Choroid plexus epithelial cell (primary cell): ENCODE measurements at regions not wholly inside any gene's neighbourhood (a gene's known extent, or its start where the extent isn't known, plus 50 kb on each side); places are given as distances from the start of the nearest gene placed in this dataset.
A peak's percentile ranks its signal among the peaks of the same experiment; 100 is the strongest.

Source experiments
- DNase-seq: peaks from one replicate; pipeline ENCODE4 v3.0.0-alpha.2; 2010; ENCODE audit warnings: low read depth
- H3K4me3 ChIP-seq: 2 replicates; pipeline ENCODE4 v1.5.1; 2011; ENCODE audit warnings: low read depth, mild to moderate bottlenecking, control low read depth, low read length, moderate library complexity
- TF ChIP-seq, protein P1 (sequence below): conservative IDR thresholded peaks from 2 replicates; pipeline ENCODE4 v1.5.1; 2011; ENCODE audit warnings: low read depth, mild to moderate bottlenecking, control low read depth, inconsistent platforms, low read length, moderate library complexity

GRCh38 chr3:194768586-194768985, 82.9 kb downstream of the FAM43A start:
- TF ChIP-seq, protein P1, sequence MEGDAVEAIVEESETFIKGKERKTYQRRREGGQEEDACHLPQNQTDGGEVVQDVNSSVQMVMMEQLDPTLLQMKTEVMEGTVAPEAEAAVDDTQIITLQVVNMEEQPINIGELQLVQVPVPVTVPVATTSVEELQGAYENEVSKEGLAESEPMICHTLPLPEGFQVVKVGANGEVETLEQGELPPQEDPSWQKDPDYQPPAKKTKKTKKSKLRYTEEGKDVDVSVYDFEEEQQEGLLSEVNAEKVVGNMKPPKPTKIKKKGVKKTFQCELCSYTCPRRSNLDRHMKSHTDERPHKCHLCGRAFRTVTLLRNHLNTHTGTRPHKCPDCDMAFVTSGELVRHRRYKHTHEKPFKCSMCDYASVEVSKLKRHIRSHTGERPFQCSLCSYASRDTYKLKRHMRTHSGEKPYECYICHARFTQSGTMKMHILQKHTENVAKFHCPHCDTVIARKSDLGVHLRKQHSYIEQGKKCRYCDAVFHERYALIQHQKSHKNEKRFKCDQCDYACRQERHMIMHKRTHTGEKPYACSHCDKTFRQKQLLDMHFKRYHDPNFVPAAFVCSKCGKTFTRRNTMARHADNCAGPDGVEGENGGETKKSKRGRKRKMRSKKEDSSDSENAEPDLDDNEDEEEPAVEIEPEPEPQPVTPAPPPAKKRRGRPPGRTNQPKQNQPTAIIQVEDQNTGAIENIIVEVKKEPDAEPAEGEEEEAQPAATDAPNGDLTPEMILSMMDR: no peak
- no peak overlapping the region for H3K4me3 ChIP-seq
- DNase-seq: no peak

DNA sequence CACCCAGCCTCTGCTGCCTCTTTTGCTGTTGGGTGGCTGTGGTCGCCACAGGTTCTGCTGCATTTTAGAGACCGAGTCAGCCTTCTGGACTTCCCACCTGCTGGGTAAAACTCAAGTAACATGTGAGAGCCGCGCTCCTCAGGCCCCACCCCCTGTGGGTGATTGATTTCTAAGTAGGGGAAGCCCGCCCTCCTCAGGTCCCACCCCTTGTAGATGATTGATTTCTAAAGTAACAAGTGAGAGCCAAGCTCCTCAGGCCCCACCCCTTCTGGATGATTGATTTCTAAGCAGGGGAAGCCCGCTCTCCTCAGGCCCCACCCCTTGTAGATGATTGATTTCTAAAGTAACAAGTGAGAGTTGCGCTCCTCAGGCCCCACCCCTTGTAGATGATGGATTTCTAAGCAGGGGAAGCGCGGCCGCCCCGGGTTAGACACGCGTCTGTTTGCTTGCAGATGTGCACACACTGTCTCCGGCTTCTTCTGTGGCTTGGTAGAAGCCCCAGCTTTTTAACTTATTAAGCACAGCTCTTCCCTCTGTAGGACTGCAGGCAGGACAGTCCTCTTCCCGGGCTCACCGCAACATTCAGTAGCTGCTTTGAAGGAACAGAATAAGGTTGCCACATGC, 83.4 kb downstream of the FAM43A start:
- peak; percentile 99 for DNase-seq
- TF ChIP-seq, protein P1: no peak
- peak overlapping the region; percentile 47 for H3K4me3 ChIP-seq

GRCh38 chr3:194772241-194773000, 86.7 kb downstream of the FAM43A start:
- H3K4me3 ChIP-seq: no peak overlapping the region
- TF ChIP-seq, protein P1: no peak
- no peak for DNase-seq

DNA sequence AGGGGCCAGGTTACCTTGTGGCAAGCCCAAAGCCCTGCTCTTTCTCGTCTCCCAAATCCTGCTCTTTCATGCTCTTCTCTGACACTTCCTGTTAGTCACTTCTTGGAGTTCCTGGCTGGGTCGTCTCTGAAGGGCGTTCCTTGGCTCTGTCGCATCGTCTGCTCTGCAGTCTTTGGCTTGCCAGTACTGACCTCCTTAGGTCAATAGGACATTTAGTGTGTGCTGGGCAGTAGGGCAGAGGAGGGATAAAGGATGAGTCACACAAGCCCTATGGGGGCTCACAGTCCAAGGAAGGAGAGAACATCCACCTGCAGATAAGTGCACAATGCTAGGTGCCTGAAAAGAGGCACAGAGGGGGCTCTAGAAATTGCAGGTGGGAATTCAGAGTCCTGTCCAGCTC, 87.5 kb downstream of the FAM43A start:
- TF ChIP-seq, protein P1: no peak
- DNase-seq: no peak
- H3K4me3 ChIP-seq: no peak overlapping the region

DNA sequence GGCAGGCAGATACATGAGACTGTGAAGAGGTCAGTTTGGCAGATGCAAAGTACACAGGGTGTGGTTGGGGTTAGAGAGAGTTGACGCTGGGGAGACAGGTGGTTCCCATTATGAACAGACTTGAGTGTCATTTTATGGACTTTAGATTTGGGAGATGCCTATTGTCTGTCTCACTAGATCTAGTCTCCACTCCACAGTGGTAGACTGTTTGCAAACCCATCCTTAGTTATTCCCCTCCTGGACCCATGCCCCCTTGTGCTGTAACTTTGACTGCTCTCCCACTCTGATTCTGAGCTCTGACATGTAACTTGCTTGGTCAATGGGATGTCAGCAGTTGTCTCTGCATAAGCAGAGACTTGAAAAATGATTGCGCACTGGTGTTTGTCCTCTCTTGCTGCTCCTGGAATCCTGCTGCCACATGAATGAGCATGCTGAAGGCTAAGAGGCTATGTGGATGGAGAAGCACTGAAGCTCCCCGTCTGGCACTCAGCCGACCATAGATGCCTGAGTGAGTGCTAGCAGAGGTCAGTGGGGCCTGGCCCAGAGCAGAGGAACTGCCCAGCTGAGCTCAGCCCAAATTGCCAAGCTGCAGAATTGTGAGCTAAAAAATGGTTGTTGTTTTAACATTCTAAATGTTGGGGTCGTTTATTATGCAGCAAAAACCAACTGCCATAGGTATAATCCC, 88.2 kb downstream of the FAM43A start:
- no peak for DNase-seq
- no peak overlapping the region for H3K4me3 ChIP-seq
- TF ChIP-seq, protein P1: no peak

DNA sequence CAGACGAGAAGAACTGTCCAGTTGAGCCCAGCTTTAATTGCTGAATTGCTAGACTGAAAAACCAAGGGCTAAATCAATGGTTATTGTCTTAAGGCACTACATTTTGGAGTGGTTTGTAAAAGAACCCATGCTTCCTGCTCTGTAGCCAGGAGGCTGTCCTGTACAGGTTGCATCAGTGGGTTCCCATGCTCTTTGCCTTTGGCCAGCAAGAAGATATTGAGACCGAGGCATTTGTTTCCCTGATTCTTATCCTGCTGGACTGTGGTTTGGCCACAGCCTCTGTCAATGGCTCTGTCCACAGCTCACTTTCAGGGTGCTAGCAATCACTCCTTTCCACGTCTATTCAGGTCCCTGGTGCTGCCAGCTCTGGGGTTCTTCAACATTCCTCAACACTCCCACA, 89.6 kb downstream of the FAM43A start:
- DNase-seq: no peak
- TF ChIP-seq, protein P1: no peak
- H3K4me3 ChIP-seq: no peak overlapping the region
